HEK293T (cell line): ENCODE measurements at regions not wholly inside any gene's neighbourhood (a gene's known extent, or its start where the extent isn't known, plus 50 kb on each side); places are given as distances from the start of the nearest gene placed in this dataset.

ENCODE experiments used
- SP1 ChIP-seq: fragments of 450-650 bp; IDR thresholded peaks from 2 replicates; pipeline ENCODE4 v1.6.1; 2017
- ZNF384 ChIP-seq: fragments of 450-650 bp; IDR thresholded peaks from 2 replicates; pipeline ENCODE4 v1.6.1; 2016

DNA sequence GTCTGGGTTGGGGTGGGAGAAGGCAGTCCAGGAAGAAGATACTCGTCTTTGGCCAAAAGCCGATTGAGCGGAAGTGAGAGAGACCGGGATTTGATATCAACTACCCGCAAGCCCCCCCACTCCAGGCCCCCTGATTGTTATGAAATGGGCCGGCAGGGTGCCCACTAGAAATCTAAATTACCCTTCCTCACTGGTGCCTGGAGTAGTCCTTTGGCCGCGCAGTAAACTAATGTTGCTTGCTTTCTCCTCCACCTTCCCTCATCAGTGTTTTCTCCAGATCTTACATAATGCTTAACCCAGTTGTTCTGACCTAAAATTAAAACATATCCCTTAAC lies 119.2 kb upstream of the BARHL2 start:
- TF ChIP-seq SP1 (no peak), ZNF384 (no peak)
